ENCODE measurements at regions not wholly inside any gene's neighbourhood (a gene's known extent, or its start where the extent isn't known, plus 50 kb on each side); places are given as distances from the start of the nearest gene placed in this dataset.

GRCh38 chr16:73172973-73173709 lies 125.2 kb upstream of the ZFHX3 start:
- no peak for DNase-seq

GRCh38 chr16:73172241-73172972 lies 124.5 kb upstream of the ZFHX3 start:
- no peak for DNase-seq

- no peak for DNase-seq
These were observed 123.9 kb upstream of the ZFHX3 start for GRCh38 chr16:73171901-73172240.

GRCh38 chr16:73171380-73171779 lies 123.5 kb upstream of the ZFHX3 start:
- no peak for DNase-seq

GRCh38 chr16:73170612-73171038 lies 122.7 kb upstream of the ZFHX3 start:
- DNase-seq: no peak

- no peak for DNase-seq
These were observed 119.1 kb upstream of the ZFHX3 start for GRCh38 chr16:73166947-73167550.

- peak; percentile 41 to 44 for DNase-seq
These were observed 118.5 kb upstream of the ZFHX3 start for GRCh38 chr16:73166441-73166851.

- DNase-seq: peak; percentile 14 to 33
These were observed 115.4 kb upstream of the ZFHX3 start for GRCh38 chr16:73163238-73163815.

GRCh38 chr16:73161977-73162376 lies 114.0 kb upstream of the ZFHX3 start:
- DNase-seq: peak in 1 of 2 donors; percentile 27

GRCh38 chr16:73159296-73159695 lies 111.4 kb upstream of the ZFHX3 start:
- peak; percentile 41 to 60 for DNase-seq

- DNase-seq: no peak
These were observed 109.9 kb upstream of the ZFHX3 start for GRCh38 chr16:73157861-73158260.

GRCh38 chr16:73154063-73154870 lies 106.3 kb upstream of the ZFHX3 start:
- DNase-seq: peak; percentile 82 to 95

- no peak for DNase-seq
These were observed 104.6 kb upstream of the ZFHX3 start for GRCh38 chr16:73152386-73153125.

- no peak for DNase-seq
These were observed 104.0 kb upstream of the ZFHX3 start for GRCh38 chr16:73151941-73152340.

GRCh38 chr16:73151225-73151624 lies 103.3 kb upstream of the ZFHX3 start:
- peak in 1 of 2 donors; percentile 25 for DNase-seq

GRCh38 chr16:73150786-73151185 lies 102.9 kb upstream of the ZFHX3 start:
- peak; percentile 39 to 68 for DNase-seq

GRCh38 chr16:73149334-73149733 lies 101.4 kb upstream of the ZFHX3 start:
- DNase-seq: peak; percentile 70 to 80

- no peak for DNase-seq
These were observed 100.0 kb upstream of the ZFHX3 start for GRCh38 chr16:73147958-73148357.

GRCh38 chr16:73145166-73145880 lies 97.4 kb upstream of the ZFHX3 start:
- no peak for DNase-seq

GRCh38 chr16:73143576-73144422 lies 95.9 kb upstream of the ZFHX3 start:
- no peak for DNase-seq

All from inflammatory macrophage (primary cell).